Stimulated activated CD4-positive, alpha-beta T cell treated with anti-CD3 and anti-CD28 coated beads, Interleukin-15, amount 100 ng/mL, for 1 hour (primary cell): ENCODE measurements at regions not wholly inside any gene's neighbourhood (a gene's known extent, or its start where the extent isn't known, plus 50 kb on each side); places are given as distances from the start of the nearest gene placed in this dataset.

Source experiments
- DNase-seq, 2 donors: peaks; one replicate each; pipeline ENCODE4 v3.0.0-alpha.2; 2020; ENCODE audit warnings: low read depth in 1 of 2, low spot score in 1 of 2

- DNase-seq = no peak
Observed at GRCh38 chr7:68414631-68415425, 1183.4 kb upstream of the AUTS2 start.

DNA sequence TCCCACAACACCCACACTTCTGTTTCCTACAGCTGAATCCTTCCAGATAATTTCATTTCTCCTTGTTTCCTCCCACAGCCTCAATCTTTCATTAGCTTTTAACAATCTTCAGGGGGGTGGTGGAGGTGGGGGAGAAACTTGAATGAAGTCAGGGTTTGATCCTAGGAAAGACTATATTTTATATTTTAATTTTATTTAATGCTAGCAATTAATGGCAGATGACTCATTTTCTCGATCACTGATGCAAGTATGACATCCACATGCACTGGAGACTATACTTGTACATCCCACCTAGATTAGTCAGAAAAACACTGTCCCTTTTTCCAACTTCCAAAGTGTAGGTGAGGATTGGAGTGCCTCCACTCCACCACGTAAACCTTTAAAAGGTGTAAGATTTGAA lies 1181.3 kb upstream of the AUTS2 start:
- DNase-seq = no peak

DNA sequence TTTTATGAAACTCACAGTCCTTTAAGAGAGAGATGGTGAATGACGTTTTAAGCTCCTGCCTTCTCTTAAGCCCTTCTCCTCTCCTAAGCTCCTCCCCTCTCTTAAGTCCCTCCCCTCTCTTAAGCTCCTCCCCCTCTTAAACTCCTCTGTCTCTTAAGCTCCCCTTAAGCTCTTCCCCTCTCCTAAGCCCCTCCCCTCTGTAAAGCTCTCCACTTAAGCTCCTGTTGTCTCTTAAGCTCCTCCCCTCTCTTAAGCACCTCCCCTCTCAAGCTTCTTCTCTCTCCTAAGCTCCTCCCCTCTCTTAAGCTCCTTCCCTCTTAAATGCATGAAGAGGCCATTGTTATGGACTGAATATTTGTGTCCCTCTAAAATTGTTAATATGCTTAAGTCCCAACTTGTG lies 1180.6 kb upstream of the AUTS2 start:
- no peak for DNase-seq

GRCh38 chr7:68420342-68421192 lies 1177.7 kb upstream of the AUTS2 start:
- no peak for DNase-seq

DNA sequence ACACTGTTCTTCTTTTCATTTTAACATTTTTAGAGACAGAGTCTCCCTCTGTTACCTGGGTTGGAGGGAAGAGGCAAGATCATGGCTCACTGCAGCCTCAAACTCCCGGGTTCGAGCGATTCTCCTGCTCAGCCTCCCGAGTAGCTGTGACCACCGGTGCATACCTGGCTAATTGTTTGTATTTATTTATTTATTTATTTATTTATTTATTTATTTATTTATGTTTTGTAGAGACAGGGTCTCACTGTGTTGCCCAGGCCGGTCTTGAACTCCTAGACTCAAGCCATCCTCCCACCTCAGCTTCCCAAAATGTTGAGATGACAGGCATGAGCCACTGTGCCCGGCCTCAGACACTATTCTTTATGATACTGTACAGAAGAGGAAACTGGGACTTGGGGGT lies 1176.6 kb upstream of the AUTS2 start:
- DNase-seq = no peak

DNA sequence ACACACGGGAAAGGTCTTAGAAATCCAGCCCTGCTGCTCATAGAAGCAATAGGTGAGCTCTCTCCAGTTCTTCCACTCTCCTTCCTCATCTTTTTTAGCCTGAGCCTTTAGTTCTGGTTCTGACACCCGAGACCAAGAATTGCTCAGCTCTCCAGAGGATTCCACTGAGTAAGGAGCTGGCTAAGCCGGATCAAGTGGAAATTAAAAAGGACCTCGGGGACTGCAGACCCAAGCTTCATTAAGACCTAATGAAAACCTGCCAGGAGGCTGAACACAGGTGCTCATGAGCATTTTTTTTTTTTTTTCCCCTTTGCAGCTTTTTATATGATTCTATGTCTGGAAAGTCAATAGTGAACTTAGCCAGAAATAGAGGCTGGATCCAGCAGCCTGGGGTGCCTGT lies 1176.0 kb upstream of the AUTS2 start:
- no peak for DNase-seq

GRCh38 chr7:68423356-68423755 lies 1174.9 kb upstream of the AUTS2 start:
- no peak for DNase-seq

- DNase-seq = no peak
Observed at GRCh38 chr7:68424658-68425297, 1173.5 kb upstream of the AUTS2 start.

GRCh38 chr7:68425377-68425776 lies 1172.9 kb upstream of the AUTS2 start:
- DNase-seq = no peak

DNA sequence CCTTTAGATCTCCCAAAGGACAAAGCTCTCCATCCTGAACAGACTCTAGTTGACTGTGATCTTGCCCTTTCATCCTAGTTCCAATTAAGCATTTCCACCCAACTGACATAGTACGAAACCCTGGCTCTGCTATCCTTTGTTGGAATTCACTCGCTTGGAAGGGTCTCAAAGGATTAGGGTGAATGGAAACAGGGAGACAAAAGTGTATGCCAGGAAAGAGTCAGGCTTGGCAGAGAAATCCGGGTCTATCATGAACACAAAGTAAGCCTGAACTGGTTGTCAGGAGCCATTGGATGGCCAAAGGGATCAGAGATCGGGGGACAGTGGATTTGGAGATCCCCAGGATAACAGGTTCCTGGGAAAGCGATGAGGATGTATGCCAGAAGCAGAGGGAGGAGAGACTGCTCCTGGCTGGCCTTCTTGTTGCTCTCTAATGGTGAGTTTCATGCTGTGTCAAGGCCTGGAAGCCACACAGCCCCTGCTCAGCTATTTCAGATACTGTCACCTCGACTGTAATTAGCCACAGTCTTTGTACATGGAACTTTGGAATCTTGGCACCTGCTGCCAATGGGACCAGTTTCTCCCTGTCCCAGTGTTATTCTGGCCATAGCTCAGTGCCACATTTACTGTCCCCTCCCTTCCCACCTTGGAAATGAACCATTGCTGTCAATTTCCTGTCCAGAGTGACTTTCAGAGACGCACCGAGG lies 1168.7 kb upstream of the AUTS2 start:
- DNase-seq = no peak

GRCh38 chr7:68432585-68432984 lies 1165.7 kb upstream of the AUTS2 start:
- DNase-seq = no peak

GRCh38 chr7:68433462-68434070 lies 1164.7 kb upstream of the AUTS2 start:
- DNase-seq = no peak

DNA sequence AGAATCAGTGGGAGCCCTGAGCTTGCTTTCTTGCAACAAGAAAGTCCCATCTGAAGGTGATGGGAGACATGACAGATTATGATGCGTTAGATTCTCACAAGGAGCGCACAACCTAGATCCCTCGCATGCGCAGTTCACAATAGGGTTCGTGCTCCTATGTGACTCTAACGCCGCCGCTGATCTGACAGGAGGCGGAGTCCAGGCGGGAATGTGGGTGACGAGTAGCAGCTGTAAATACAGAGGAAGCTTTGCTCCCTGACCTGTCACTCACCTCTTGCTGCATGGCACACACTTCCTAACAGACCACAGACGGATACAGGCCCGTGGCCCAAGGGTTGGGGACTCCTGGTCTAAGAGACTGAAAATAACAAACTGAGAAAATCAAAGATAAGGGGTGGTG lies 1163.4 kb upstream of the AUTS2 start:
- no peak for DNase-seq

DNA sequence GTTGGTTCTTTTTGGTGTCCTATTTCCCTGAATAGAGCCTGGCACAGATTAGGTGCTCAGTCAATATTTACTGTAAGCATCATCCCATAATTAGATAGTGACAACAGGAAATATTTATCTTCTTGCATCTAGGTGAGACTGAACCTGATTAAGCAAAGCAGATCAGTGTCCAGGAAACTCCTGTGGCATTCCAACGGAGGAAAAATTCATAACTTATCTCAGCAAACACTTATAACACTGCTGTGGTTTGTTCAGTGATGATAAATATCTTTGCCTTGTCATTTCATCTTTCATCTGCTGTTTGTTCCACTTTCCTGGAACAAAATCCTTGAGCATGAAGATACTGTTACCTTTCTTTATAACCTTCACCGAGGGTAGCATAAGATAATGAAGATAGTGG lies 1160.3 kb upstream of the AUTS2 start:
- no peak for DNase-seq

DNA sequence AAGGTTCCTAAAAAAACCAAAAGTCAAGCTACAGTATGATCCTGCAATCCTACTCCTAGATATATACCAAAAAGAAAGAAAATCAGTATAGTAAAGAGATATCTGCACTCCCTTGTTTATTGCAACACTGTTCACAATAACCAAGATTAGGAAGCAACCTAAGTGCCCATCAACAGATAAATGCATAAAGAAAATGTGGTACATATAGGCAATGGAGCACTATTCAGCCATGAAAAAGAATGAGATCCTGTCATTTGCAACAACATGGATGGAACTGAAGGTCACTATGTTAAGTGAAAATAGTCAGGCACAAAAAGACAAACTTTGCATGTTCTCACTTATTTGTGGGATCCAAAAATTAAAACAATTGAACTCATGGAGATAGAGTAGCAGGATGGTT lies 1159.5 kb upstream of the AUTS2 start:
- no peak for DNase-seq

DNA sequence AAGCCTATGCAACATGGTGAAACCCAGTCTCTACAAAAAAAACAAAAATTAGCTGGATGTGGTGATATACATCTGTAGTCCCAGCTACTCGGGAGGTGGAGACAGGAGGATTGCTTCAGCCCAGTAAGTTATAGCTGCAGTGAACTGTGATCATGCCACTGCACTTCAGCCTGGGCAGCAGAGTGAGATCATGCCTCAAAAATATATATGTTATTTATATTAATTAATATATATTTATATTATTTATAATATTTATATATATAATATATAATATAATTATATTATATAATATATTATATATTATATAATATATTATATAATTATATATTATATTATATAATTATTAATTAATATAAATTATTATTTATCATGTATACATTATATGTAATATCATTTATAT lies 1158.4 kb upstream of the AUTS2 start:
- no peak for DNase-seq

DNA sequence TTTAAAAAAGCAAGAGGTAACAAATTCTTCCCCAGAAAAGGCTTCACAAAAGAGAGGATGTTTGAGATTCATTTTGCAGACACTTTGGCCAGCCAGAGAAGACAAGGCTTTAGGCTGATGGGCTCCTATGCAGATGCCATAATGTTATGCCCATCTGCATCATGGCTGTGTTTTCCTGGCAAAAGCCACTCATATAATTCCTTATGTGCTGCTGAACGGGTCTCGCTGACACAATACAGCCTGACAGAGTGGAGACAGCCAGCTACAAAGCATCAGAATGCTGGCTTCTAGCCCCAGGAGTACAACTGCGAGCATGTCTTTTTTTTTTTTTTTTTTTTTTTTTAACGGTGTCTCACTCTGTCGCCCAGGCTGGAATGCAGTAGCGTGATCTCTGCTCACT lies 1157.4 kb upstream of the AUTS2 start:
- no peak for DNase-seq

DNA sequence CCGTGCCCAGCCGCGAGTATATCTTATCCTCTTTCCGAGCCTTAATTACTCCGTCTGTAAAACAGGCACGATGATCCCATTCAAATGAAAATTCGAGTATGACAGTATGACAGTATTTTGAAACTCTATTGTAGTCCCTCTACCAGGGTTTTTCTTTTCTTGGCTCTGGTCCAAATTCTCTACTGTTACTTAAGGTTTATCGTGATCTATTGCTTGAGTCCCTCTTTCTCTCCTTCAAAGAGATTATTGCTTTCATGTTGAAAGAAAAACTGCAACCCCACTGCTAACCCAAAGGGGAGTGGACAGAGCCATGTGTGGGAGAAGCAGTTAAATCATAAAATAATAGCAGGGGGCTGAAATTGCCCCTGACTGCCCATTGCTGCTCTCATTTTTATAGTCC lies 1156.6 kb upstream of the AUTS2 start:
- DNase-seq = no peak

DNA sequence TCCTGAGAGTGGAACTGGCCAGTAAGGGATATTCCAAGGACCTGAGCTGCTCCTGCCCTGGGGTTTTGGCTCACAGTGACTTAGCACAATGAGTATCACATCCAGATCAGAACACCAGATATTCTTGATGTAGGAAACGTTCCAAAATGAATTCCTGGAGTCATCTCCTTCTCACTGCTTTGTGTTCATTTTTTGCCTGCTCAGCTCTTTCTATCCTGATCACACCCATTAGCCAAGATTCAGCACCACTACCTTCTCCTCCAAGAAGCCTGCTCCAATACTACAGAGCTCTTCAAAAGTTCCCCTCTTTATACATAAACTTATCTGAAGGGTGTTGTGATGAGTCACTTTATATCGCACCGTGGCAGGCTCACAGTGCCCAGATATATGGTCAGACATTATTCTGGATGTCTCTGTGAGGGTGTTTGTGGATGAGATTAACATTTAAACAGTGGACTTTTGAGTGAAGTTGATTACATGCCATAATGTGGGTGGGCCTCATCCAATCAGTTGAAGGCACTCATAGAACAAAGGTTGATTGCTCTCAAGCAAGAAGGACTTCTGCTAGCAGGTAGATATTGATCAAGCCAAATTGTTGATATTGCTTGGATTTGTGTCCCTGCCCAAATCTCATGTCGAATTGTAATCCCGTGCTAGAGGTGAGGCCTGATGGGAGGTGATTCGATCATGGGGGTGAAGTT lies 1155.2 kb upstream of the AUTS2 start:
- no peak for DNase-seq

DNA sequence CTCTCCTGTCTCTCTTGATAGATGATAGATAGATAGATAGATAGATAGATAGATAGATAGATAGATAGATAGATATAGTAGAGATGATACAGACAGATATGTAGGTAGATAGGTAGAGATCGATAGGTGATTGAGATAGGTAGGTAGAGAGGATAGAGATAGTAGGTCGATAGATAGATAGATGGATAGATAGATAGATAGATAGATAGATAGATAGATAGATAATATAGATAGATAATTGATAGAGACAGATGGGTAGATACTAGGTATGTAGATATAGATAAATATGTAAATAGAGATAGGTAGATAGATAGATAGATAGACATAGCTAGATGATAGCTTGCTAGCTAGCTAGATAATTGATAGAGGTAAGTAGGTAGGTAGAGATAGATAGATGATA lies 1154.2 kb upstream of the AUTS2 start:
- no peak for DNase-seq
